ENCODE measurements at regions not wholly inside any gene's neighbourhood (a gene's known extent, or its start where the extent isn't known, plus 50 kb on each side); places are given as distances from the start of the nearest gene placed in this dataset.

DNA sequence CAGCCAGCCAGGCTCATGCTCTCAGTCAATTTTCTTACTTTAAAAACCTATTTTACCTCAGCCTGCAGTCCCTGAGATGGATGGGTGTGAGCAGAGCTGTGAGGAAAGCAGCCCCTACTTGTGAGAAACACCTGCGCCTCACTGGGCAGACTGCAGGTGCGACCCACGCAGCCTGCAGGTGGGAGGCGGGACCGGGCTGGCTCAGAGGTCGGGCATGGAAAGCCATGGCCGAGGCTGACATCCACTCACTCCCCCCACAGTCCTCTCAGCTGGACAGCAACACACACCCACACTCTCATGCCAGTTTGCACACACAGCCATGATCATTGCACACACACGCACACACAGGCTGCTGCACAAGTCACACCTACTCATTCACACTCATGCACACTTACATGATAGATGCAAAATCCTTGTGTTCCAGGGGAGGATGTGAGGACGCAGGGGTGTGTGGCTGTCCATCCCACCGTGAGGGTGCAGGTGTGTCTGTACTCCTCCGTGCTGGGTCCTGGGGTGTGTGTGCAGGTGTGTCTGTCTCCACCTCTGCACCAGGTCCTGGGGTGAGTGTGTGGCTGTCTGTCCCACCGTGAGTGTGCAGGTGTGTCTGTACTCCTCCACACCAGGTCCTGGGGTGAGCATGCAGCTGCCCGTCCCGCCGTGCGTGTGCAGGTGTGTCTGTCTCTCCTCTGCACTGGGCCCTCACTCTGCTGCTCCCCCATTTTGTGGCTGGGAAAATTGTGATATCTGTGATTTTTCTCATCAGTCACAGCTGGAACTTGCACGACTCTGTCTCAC is 166.5 kb downstream of the RTP5 start:
- peak in 1 of 2 donors; percentile 49 for DNase-seq (ENCODE audit: low spot score in 2 of 2)
- 73 to 78% methylated on average over 14 to 17 of the region's 17 CpGs for WGBS, 2 donors
- no peak overlapping the region for H3K4me3 ChIP-seq (ENCODE audit: low read depth, poor library complexity, severe bottlenecking)
- TF ChIP-seq, protein P1, sequence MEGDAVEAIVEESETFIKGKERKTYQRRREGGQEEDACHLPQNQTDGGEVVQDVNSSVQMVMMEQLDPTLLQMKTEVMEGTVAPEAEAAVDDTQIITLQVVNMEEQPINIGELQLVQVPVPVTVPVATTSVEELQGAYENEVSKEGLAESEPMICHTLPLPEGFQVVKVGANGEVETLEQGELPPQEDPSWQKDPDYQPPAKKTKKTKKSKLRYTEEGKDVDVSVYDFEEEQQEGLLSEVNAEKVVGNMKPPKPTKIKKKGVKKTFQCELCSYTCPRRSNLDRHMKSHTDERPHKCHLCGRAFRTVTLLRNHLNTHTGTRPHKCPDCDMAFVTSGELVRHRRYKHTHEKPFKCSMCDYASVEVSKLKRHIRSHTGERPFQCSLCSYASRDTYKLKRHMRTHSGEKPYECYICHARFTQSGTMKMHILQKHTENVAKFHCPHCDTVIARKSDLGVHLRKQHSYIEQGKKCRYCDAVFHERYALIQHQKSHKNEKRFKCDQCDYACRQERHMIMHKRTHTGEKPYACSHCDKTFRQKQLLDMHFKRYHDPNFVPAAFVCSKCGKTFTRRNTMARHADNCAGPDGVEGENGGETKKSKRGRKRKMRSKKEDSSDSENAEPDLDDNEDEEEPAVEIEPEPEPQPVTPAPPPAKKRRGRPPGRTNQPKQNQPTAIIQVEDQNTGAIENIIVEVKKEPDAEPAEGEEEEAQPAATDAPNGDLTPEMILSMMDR (IDR thresholded peaks at IDR 0.05) = no peak
- TF ChIP-seq POLR2A (IDR thresholded peaks at IDR 0.05) = no peak
- intact Hi-C loops (cut with DNase I; ENCODE audit: low total_unique reads) = no loop called here

DNA sequence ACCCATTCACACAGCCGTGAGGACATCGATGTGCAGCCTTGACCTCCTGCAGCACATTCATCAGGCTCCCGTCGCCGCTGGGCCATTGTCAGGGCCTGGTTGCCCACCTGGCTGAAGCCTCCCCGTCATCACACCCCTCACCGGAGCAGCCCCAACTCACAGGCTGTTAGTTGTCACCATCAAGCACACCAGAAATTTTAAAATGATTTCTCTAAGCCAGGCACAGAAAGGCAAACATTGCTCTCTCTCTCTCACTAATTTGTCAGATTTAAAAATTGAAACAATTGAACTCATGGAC is 167.1 kb downstream of the RTP5 start:
- intact Hi-C loops (cut with DNase I; ENCODE audit: low total_unique reads) = no loop called here
- no peak overlapping the region for H3K4me3 ChIP-seq (ENCODE audit: low read depth, poor library complexity, severe bottlenecking)
- WGBS, 2 donors = 78 to 79% methylated on average over 7 of the region's 7 CpGs
- peak in 1 of 2 donors; percentile 50 for DNase-seq (ENCODE audit: low spot score in 2 of 2)
- TF ChIP-seq, protein P1 (IDR thresholded peaks at IDR 0.05) = no peak
- no peak for TF ChIP-seq POLR2A (IDR thresholded peaks at IDR 0.05)

DNA sequence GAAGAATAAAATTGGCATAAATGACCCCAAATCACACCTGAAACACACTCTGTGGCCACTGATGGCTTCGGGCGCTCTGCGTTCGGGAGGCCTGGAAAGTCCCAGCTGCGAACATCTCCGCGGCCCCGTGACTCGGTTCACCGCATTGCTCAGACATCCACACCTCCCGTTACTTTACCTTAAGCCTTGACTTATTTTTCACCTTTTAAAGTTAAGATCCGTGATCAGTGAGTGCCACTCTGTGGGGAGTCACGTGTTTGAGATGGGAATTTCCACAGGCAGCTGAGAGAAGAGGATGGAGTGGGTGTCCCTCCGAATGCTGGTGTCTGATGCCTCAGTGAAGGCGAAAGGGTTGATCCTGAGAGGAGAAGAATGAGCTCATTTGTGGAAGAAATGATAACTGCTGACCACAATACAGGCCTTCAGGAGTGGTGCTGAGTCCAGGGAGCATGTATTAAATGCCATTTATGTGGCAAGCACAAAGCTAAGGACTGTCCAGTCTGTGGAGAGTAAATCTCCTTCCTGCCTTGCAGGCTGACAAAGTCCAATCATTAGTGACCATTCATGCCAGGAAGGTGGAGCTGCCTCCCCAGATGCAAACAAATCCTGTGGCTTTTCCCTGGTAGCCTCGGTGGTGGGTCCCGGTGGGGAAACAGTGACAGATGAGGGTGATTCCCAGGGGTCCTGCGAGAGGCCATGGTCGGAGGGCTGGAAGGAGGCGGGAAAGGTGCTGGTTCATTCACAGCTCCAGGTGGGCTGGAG is 168.8 kb downstream of the RTP5 start:
- intact Hi-C loops (cut with DNase I; ENCODE audit: low total_unique reads) = no loop called here
- no peak overlapping the region for H3K4me3 ChIP-seq (ENCODE audit: low read depth, poor library complexity, severe bottlenecking)
- TF ChIP-seq, protein P1 (IDR thresholded peaks at IDR 0.05) = no peak
- no peak for TF ChIP-seq POLR2A (IDR thresholded peaks at IDR 0.05)
- WGBS, 2 donors = 86 to 90% methylated on average over 20 of the region's 20 CpGs
- DNase-seq (ENCODE audit: low spot score in 2 of 2) = peak in 1 of 2 donors; percentile 72

DNA sequence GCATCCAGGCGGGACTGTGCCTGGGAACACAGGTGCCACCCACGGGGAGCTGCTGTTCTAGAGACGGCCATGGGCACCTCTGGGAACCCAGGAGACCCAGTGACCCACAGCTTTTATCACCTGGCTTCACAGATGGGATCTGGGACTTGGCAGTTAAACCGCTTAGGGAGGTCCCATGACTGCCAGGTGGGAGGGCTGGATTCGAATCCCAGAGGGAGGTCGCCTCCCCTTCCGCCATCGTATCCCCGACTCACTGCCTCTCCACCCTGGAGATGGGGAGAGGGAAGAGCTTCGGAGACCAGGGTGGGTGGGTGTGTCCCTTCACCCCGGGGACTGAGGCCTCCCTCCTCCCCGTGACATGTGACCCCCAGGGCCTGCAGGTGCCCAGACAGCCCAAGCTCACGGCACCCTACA is 169.4 kb downstream of the RTP5 start:
- intact Hi-C loops (cut with DNase I; ENCODE audit: low total_unique reads) = no loop called here
- H3K4me3 ChIP-seq (ENCODE audit: low read depth, poor library complexity, severe bottlenecking) = no peak overlapping the region
- peak in 1 of 2 donors; percentile 21 for DNase-seq (ENCODE audit: low spot score in 2 of 2)
- TF ChIP-seq, protein P1 (IDR thresholded peaks at IDR 0.05) = no peak
- no peak for TF ChIP-seq POLR2A (IDR thresholded peaks at IDR 0.05)
- WGBS, 2 donors = 75 to 81% methylated on average over 12 to 13 of the region's 13 CpGs

DNA sequence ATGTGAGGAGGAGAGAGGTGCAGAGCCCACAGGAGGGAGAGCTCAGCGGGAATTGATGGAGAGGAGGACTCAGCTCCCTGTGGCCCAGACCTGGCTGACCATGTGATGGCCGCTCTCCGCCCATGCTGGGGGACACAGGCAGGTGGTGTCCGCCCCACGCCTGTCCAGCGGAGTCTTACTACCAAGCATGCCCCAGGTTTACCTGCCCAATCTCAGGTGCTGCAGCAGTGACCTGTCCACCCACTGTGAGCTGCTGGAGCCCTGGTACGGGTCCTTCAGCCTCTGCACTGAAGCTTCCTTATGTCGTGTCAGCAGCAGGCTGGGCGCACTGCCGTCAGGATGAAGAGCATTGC is 170.8 kb downstream of the RTP5 start:
- WGBS, 2 donors = 71 to 83% methylated on average over 10 of the region's 10 CpGs
- H3K4me3 ChIP-seq (ENCODE audit: low read depth, poor library complexity, severe bottlenecking) = no peak overlapping the region
- TF ChIP-seq, protein P1 (IDR thresholded peaks at IDR 0.05) = no peak
- TF ChIP-seq POLR2A (IDR thresholded peaks at IDR 0.05) = no peak
- DNase-seq (ENCODE audit: low spot score in 2 of 2) = peak in 1 of 2 donors; percentile 59
- intact Hi-C loops (cut with DNase I; ENCODE audit: low total_unique reads) = no loop called here

Data from lower leg skin (tissue), 4 donors.